ENCODE measurements at regions not wholly inside any gene's neighbourhood (a gene's known extent, or its start where the extent isn't known, plus 50 kb on each side); places are given as distances from the start of the nearest gene placed in this dataset.

GRCh38 chr9:101796044-101796443 is 57.6 kb upstream of the GRIN3A start:
- TF ChIP-seq CTCF (conservative IDR thresholded peaks at IDR 0.05; ENCODE audit: low read depth, low read length) (no peak), EZH2 (IDR thresholded peaks at IDR 0.05; ENCODE audit: borderline replicate concordance, low read depth, low read length, poor library complexity, severe bottlenecking) (no peak)
